Parathyroid adenoma (tissue), 2 donors: ENCODE measurements at regions not wholly inside any gene's neighbourhood (a gene's known extent, or its start where the extent isn't known, plus 50 kb on each side); places are given as distances from the start of the nearest gene placed in this dataset.

Source experiments
- H2AFZ ChIP-seq: fragments of 300-600 bp; sonication (generic); one replicate; pipeline ENCODE4 v1.7.0; 2017; ENCODE audit warnings: antibody characterized with exemption, mild to moderate bottlenecking
- H3K27ac ChIP-seq: fragments of 300-600 bp; sonication (generic); one replicate; pipeline ENCODE4 v1.7.0; 2017
- H3K27me3 ChIP-seq: fragments of 300-600 bp; sonication (generic); one replicate; pipeline ENCODE4 v1.7.0; 2017; ENCODE audit warnings: low read length; ENCODE audit not compliant: control insufficient read depth, insufficient read depth
- H3K36me3 ChIP-seq: fragments of 300-600 bp; sonication (generic); one replicate; pipeline ENCODE4 v1.7.0; 2017; ENCODE audit warnings: low read length; ENCODE audit not compliant: control insufficient read depth, insufficient read depth
- H3K4me1 ChIP-seq: fragments of 300-600 bp; sonication (generic); one replicate; pipeline ENCODE4 v1.7.0; 2017; ENCODE audit warnings: control low read depth
- H3K4me2 ChIP-seq: fragments of 300-600 bp; sonication (generic); one replicate; pipeline ENCODE4 v1.7.0; 2017; ENCODE audit warnings: low read length
- H3K4me3 ChIP-seq: fragments of 300-600 bp; sonication (generic); one replicate; pipeline ENCODE4 v1.7.0; 2017; ENCODE audit warnings: low read depth, low read length
- H3K79me2 ChIP-seq: fragments of 300-600 bp; sonication (generic); one replicate; pipeline ENCODE4 v1.7.0; 2017; ENCODE audit warnings: control low read depth
- H3K9ac ChIP-seq: fragments of 300-600 bp; sonication (generic); one replicate; pipeline ENCODE4 v1.7.0; 2017; ENCODE audit warnings: mild to moderate bottlenecking
- H3K9me3 ChIP-seq: fragments of 300-600 bp; sonication (generic); one replicate; pipeline ENCODE4 v1.7.0; 2017; ENCODE audit warnings: low read length; ENCODE audit not compliant: control insufficient read depth
- CTCF ChIP-seq: fragments of 300-600 bp; sonication (generic); IDR thresholded peaks from one replicate; pipeline ENCODE4 v1.7.0; 2017; ENCODE audit warnings: antibody characterized with exemption, mild to moderate bottlenecking
- donor health status: primary hyperparathyroidism.

GRCh38 chr9:118586978-118587377 is 782.3 kb downstream of the BRINP1 start:
- no peaks in the 10 kb centered on the region for H3K9me3 ChIP-seq
- H3K27me3 ChIP-seq: no peaks in the 10 kb centered on the region
- H3K4me3 ChIP-seq: no peak overlapping the region
- no peaks in the 10 kb centered on the region for H3K36me3 ChIP-seq
- no peak overlapping the region for H3K4me2 ChIP-seq
- TF ChIP-seq CTCF: no peak
- no peaks in the 10 kb centered on the region for H3K79me2 ChIP-seq
- no peak overlapping the region for H3K27ac ChIP-seq
- no peak overlapping the region for H2AFZ ChIP-seq
- H3K4me1 ChIP-seq: no peaks in the 10 kb centered on the region
- H3K9ac ChIP-seq: no peak overlapping the region

- Histone ChIP-seq H3K4me3 (no peak overlapping the region), H3K36me3 (no peaks in the 10 kb centered on the region), H3K9me3 (peaks cover 4% of the 10 kb centered on the region), H3K27me3 (no peaks in the 10 kb centered on the region), H3K79me2 (no peaks in the 10 kb centered on the region), H3K27ac (no peak overlapping the region), H3K4me1 (no peaks in the 10 kb centered on the region), H3K9ac (no peak overlapping the region), H3K4me2 (no peak overlapping the region), H2AFZ (no peak overlapping the region)
- no peak for TF ChIP-seq CTCF
Measured at GRCh38 chr9:118594428-118594827, 774.8 kb downstream of the BRINP1 start.

- Histone ChIP-seq H3K4me2 (no peak overlapping the region), H3K4me3 (no peak overlapping the region), H2AFZ (no peak overlapping the region), H3K27me3 (no peaks in the 10 kb centered on the region), H3K79me2 (no peaks in the 10 kb centered on the region), H3K4me1 (no peaks in the 10 kb centered on the region), H3K9ac (no peak overlapping the region), H3K36me3 (no peaks in the 10 kb centered on the region), H3K27ac (no peak overlapping the region), H3K9me3 (peaks cover 4% of the 10 kb centered on the region)
- peak; percentile 29 for TF ChIP-seq CTCF
Measured at GRCh38 chr9:118595719-118596305, 773.4 kb downstream of the BRINP1 start.

- Histone ChIP-seq H3K79me2 (no peaks in the 10 kb centered on the region), H3K27me3 (no peaks in the 10 kb centered on the region), H3K27ac (no peak overlapping the region), H3K4me2 (no peak overlapping the region), H3K36me3 (no peaks in the 10 kb centered on the region), H3K4me3 (no peak overlapping the region), H3K9ac (no peak overlapping the region), H3K4me1 (no peaks in the 10 kb centered on the region), H3K9me3 (peaks cover 4% of the 10 kb centered on the region), H2AFZ (no peak overlapping the region)
- no peak for TF ChIP-seq CTCF
Measured at GRCh38 chr9:118596374-118597015, 772.7 kb downstream of the BRINP1 start.

GRCh38 chr9:118606668-118607067 is 762.6 kb downstream of the BRINP1 start:
- Histone ChIP-seq H3K27me3 (no peaks in the 10 kb centered on the region), H3K9ac (no peak overlapping the region), H3K79me2 (no peaks in the 10 kb centered on the region), H3K36me3 (no peaks in the 10 kb centered on the region), H3K9me3 (no peaks in the 10 kb centered on the region), H3K4me1 (no peaks in the 10 kb centered on the region), H3K4me2 (no peak overlapping the region), H3K4me3 (no peak overlapping the region), H3K27ac (no peak overlapping the region), H2AFZ (no peak overlapping the region)
- no peak for TF ChIP-seq CTCF
